ENCODE measurements at regions not wholly inside any gene's neighbourhood (a gene's known extent, or its start where the extent isn't known, plus 50 kb on each side); places are given as distances from the start of the nearest gene placed in this dataset.
"Not testable (repeated sequence)": the region's sequence is repeated elsewhere in the genome, so short reads cannot be mapped to it uniquely, and the experiment has no call there.

- not testable (repeated sequence) for H3K4me1 Mint-ChIP-seq (ENCODE audit: low read depth, unreplicated experiment); H3K9me3 Mint-ChIP-seq (ENCODE audit: unreplicated experiment); H3K27ac Mint-ChIP-seq (ENCODE audit: unreplicated experiment); H3K36me3 Mint-ChIP-seq (ENCODE audit: unreplicated experiment); DNase-seq; H3K4me3 Mint-ChIP-seq (ENCODE audit: unreplicated experiment); H3K27me3 Mint-ChIP-seq (ENCODE audit: unreplicated experiment)
Observed at GRCh38 chr15:53923741-53924140, 54.5 kb upstream of the UNC13C start.

GRCh38 chr15:53918180-53919079 is 59.8 kb upstream of the UNC13C start:
- no peak for DNase-seq
- H3K4me3 Mint-ChIP-seq (ENCODE audit: unreplicated experiment): no peak overlapping the region
- H3K9me3 Mint-ChIP-seq (ENCODE audit: unreplicated experiment): no peaks in the 10 kb centered on the region
- no peak overlapping the region for H3K27ac Mint-ChIP-seq (ENCODE audit: unreplicated experiment)
- H3K27me3 Mint-ChIP-seq (ENCODE audit: unreplicated experiment): no peaks in the 10 kb centered on the region
- TF ChIP-seq CTCF (IDR thresholded peaks at IDR 0.05; ENCODE audit: partially characterized antibody, unreplicated experiment): no peak
- no peaks in the 10 kb centered on the region for H3K36me3 Mint-ChIP-seq (ENCODE audit: unreplicated experiment)
- H3K4me1 Mint-ChIP-seq (ENCODE audit: low read depth, unreplicated experiment): no peaks in the 10 kb centered on the region

- no peaks in the 10 kb centered on the region for H3K27me3 Mint-ChIP-seq (ENCODE audit: unreplicated experiment)
- no peak for TF ChIP-seq CTCF (IDR thresholded peaks at IDR 0.05; ENCODE audit: partially characterized antibody, unreplicated experiment)
- no peak overlapping the region for H3K27ac Mint-ChIP-seq (ENCODE audit: unreplicated experiment)
- no peak for DNase-seq
- H3K36me3 Mint-ChIP-seq (ENCODE audit: unreplicated experiment): no peaks in the 10 kb centered on the region
- no peaks in the 10 kb centered on the region for H3K4me1 Mint-ChIP-seq (ENCODE audit: low read depth, unreplicated experiment)
- H3K4me3 Mint-ChIP-seq (ENCODE audit: unreplicated experiment): no peak overlapping the region
- H3K9me3 Mint-ChIP-seq (ENCODE audit: unreplicated experiment): no peaks in the 10 kb centered on the region
Observed at GRCh38 chr15:53917109-53917508, 61.1 kb upstream of the UNC13C start.

GRCh38 chr15:53911431-53911830 is 66.8 kb upstream of the UNC13C start:
- Mint-ChIP-seq H3K27me3 (ENCODE audit: unreplicated experiment) (peaks cover 4% of the 10 kb centered on the region), H3K4me3 (ENCODE audit: unreplicated experiment) (no peak overlapping the region), H3K27ac (ENCODE audit: unreplicated experiment) (no peak overlapping the region), H3K9me3 (ENCODE audit: unreplicated experiment) (peaks cover 3% of the 10 kb centered on the region), H3K4me1 (ENCODE audit: low read depth, unreplicated experiment) (no peaks in the 10 kb centered on the region), H3K36me3 (ENCODE audit: unreplicated experiment) (no peaks in the 10 kb centered on the region)
- no peak for DNase-seq
- no peak for TF ChIP-seq CTCF (IDR thresholded peaks at IDR 0.05; ENCODE audit: partially characterized antibody, unreplicated experiment)

GRCh38 chr15:53910852-53911251 is 67.4 kb upstream of the UNC13C start:
- no peak for TF ChIP-seq CTCF (IDR thresholded peaks at IDR 0.05; ENCODE audit: partially characterized antibody, unreplicated experiment)
- H3K4me3 Mint-ChIP-seq (ENCODE audit: unreplicated experiment): no peak overlapping the region
- peaks cover 4% of the 10 kb centered on the region for H3K27me3 Mint-ChIP-seq (ENCODE audit: unreplicated experiment)
- no peaks in the 10 kb centered on the region for H3K36me3 Mint-ChIP-seq (ENCODE audit: unreplicated experiment)
- H3K4me1 Mint-ChIP-seq (ENCODE audit: low read depth, unreplicated experiment): no peaks in the 10 kb centered on the region
- DNase-seq: no peak
- H3K9me3 Mint-ChIP-seq (ENCODE audit: unreplicated experiment): peaks cover 3% of the 10 kb centered on the region
- H3K27ac Mint-ChIP-seq (ENCODE audit: unreplicated experiment): no peak overlapping the region
